Stimulated activated naive CD8-positive, alpha-beta T cell treated with anti-CD3 and anti-CD28 coated beads, Interleukin-15, amount 100 ng/mL, for 72 hours (primary cell): ENCODE measurements at regions not wholly inside any gene's neighbourhood (a gene's known extent, or its start where the extent isn't known, plus 50 kb on each side); places are given as distances from the start of the nearest gene placed in this dataset.

Experiments
- ATAC-seq: fragments of 150-1000 bp; cut with Tn5 transposase; 2 replicates; pipeline ENCODE4 v1.10.0; 2021; ENCODE audit warnings: mild to moderate bottlenecking, moderate library complexity
- DNase-seq, 2 donors: peaks; one replicate each; pipeline ENCODE4 v3.0.0; 2021 to 2022
- H3K27ac Mint-ChIP-seq, 2 donors: one replicate each; pipeline ENCODE4 v1.8.0; 2022; ENCODE audit warnings: mild to moderate bottlenecking in 2 of 2, mixed read lengths in 2 of 2, moderate library complexity in 2 of 2
- H3K27me3 Mint-ChIP-seq: one replicate; pipeline ENCODE4 v1.8.0; 2022; ENCODE audit warnings: mixed read lengths
- H3K4me1 Mint-ChIP-seq: one replicate; pipeline ENCODE4 v1.8.0; 2022; ENCODE audit warnings: mild to moderate bottlenecking, mixed read lengths
- H3K4me3 Mint-ChIP-seq, 2 donors: one replicate each; pipeline ENCODE4 v1.8.0; 2022; ENCODE audit warnings: mild to moderate bottlenecking in 2 of 2, mixed read lengths in 2 of 2, moderate library complexity in 1 of 2
- H3K9me3 Mint-ChIP-seq, 2 donors: one replicate each; pipeline ENCODE4 v1.8.0; 2022; ENCODE audit warnings: mixed read lengths in 2 of 2

GRCh38 chr1:94633051-94633450, 91.5 kb upstream of the F3 start:
- no peak for DNase-seq
- no peak for ATAC-seq
- no peaks in the 10 kb centered on the region for H3K9me3 Mint-ChIP-seq
- no peak overlapping the region for H3K4me3 Mint-ChIP-seq
- H3K4me1 Mint-ChIP-seq: no peaks in the 10 kb centered on the region
- no peak overlapping the region for H3K27ac Mint-ChIP-seq
- peaks cover 8% of the 10 kb centered on the region for H3K27me3 Mint-ChIP-seq

DNA sequence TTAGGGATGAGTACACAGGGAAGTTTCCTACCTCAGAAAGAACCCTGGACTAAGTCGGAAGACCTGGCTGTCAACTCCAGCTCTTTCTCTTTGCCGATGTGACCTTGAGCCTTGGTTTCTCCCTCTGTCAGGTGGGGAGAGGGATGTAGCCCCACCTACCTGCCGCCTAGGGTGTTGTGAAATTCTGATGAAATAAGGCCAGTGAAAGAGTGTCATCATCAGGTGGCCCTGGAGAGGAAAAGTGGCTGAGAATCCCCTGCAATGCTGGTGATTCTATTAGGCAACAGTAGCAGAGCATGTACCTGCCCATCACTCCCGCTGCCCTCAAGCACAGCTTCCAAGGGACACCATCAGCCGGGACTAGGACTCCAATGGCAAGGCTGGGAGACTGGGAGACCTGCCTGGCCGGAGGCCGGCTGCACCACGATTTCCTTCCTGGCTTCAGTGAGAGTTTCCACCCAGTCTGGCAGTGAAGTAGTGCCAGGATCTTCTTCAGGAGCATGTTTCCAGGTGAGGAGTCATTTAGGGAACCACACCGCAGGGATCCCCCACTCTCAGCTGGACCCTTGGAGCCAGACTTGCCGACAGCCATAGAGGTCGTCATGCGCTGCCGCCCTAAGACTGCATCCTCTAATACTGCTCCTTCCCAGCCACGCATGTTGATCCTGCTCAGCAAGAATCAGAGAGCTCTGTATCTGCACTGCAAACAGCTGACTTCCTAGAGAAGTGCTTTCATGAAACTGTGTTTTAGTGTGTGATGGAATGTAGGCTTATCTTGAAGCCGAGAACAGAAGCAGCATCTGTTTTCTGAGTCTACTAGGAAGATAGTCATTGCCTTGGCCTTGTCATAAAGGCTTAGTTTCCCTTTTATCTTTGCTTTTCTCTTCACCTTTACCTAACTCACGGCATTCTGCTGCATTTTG, 88.0 kb upstream of the F3 start:
- ATAC-seq: no peak
- DNase-seq: no peak
- no peak overlapping the region for H3K4me3 Mint-ChIP-seq
- no peaks in the 10 kb centered on the region for H3K4me1 Mint-ChIP-seq
- peaks cover 8% of the 10 kb centered on the region for H3K27me3 Mint-ChIP-seq
- no peak overlapping the region for H3K27ac Mint-ChIP-seq
- H3K9me3 Mint-ChIP-seq: no peaks in the 10 kb centered on the region

GRCh38 chr1:94628499-94628843, 86.9 kb upstream of the F3 start:
- no peak for DNase-seq
- Mint-ChIP-seq H3K9me3 (no peaks in the 10 kb centered on the region), H3K4me3 (no peak overlapping the region), H3K27ac (no peak overlapping the region), H3K4me1 (no peaks in the 10 kb centered on the region), H3K27me3 (peaks cover 8% of the 10 kb centered on the region)
- no peak for ATAC-seq

- DNase-seq: no peak
- Mint-ChIP-seq H3K4me3 (no peak overlapping the region), H3K9me3 (no peaks in the 10 kb centered on the region), H3K27ac (no peak overlapping the region), H3K4me1 (no peaks in the 10 kb centered on the region), H3K27me3 (peaks cover 3% of the 10 kb centered on the region)
- peak; percentile 29 for ATAC-seq
Measured at GRCh38 chr1:94627771-94628498, 86.4 kb upstream of the F3 start.

DNA sequence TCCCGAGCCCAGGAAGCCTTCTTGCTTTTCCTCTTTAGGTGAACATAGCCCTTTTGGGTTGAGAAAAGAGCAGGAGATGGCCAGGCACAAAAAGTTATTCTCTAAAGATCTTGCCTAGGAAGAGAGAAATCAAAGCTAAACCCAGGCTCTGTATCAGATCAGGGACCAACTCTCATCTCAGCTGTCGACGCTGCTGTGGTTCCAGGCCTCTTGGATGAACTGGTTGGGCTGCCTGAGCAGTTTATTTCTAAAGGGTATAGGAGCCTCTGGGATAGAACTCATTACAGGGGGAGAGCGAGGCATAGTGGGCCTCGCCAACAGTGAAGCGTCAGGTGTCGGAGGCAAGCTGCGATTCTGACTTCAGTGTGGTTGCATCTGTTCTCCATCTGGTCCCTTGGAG, 82.6 kb upstream of the F3 start:
- Mint-ChIP-seq H3K9me3 (peaks cover 0 to 4% of the 10 kb centered on the region in 2 donors), H3K4me1 (no peaks in the 10 kb centered on the region), H3K27ac (no peak overlapping the region), H3K27me3 (no peaks in the 10 kb centered on the region), H3K4me3 (no peak overlapping the region)
- ATAC-seq (no peak), DNase-seq (no peak)

- DNase-seq (no peak), ATAC-seq (no peak)
- Mint-ChIP-seq H3K4me3 (no peak overlapping the region), H3K27ac (no peak overlapping the region), H3K4me1 (no peaks in the 10 kb centered on the region), H3K27me3 (no peaks in the 10 kb centered on the region), H3K9me3 (peaks cover under 1 to 9% of the 10 kb centered on the region in 2 donors)
Measured at GRCh38 chr1:94623560-94624148, 82.1 kb upstream of the F3 start.

GRCh38 chr1:94622757-94623156, 81.2 kb upstream of the F3 start:
- H3K4me1 Mint-ChIP-seq: no peaks in the 10 kb centered on the region
- H3K9me3 Mint-ChIP-seq: peaks cover 8 to 18% of the 10 kb centered on the region in 2 donors
- DNase-seq: no peak
- no peak overlapping the region for H3K4me3 Mint-ChIP-seq
- no peak overlapping the region for H3K27ac Mint-ChIP-seq
- H3K27me3 Mint-ChIP-seq: peaks cover 8% of the 10 kb centered on the region
- ATAC-seq: no peak

DNA sequence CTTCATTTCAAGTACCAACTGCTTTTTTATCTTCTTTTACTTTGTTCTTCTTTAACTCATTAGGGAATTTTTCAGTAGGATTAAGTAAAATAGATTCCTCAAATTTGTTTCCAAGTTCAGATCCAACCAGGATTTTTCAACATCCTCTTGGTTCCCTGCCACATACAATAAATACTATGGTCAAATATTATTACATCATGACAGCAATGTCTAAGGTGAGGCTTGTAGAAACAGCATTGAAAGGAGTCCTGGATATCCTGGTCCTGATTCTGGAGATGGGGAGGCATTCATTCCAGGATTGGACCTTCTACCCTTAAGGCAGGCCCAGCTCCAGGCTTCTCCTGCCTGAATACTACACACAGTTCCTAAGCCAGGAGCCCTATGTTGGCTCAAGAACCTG, 80.2 kb upstream of the F3 start:
- DNase-seq (no peak), ATAC-seq (no peak)
- Mint-ChIP-seq H3K4me3 (no peak overlapping the region), H3K27me3 (peaks cover 8% of the 10 kb centered on the region), H3K9me3 (peaks cover 8 to 18% of the 10 kb centered on the region in 2 donors), H3K27ac (no peak overlapping the region), H3K4me1 (no peaks in the 10 kb centered on the region)

- H3K27ac Mint-ChIP-seq: no peak overlapping the region
- no peaks in the 10 kb centered on the region for H3K4me1 Mint-ChIP-seq
- no peak for ATAC-seq
- no peak for DNase-seq
- H3K4me3 Mint-ChIP-seq: no peak overlapping the region
- H3K27me3 Mint-ChIP-seq: peaks cover 12% of the 10 kb centered on the region
- H3K9me3 Mint-ChIP-seq: peaks cover 8 to 18% of the 10 kb centered on the region in 2 donors
Measured at GRCh38 chr1:94621395-94621794, 79.8 kb upstream of the F3 start.

DNA sequence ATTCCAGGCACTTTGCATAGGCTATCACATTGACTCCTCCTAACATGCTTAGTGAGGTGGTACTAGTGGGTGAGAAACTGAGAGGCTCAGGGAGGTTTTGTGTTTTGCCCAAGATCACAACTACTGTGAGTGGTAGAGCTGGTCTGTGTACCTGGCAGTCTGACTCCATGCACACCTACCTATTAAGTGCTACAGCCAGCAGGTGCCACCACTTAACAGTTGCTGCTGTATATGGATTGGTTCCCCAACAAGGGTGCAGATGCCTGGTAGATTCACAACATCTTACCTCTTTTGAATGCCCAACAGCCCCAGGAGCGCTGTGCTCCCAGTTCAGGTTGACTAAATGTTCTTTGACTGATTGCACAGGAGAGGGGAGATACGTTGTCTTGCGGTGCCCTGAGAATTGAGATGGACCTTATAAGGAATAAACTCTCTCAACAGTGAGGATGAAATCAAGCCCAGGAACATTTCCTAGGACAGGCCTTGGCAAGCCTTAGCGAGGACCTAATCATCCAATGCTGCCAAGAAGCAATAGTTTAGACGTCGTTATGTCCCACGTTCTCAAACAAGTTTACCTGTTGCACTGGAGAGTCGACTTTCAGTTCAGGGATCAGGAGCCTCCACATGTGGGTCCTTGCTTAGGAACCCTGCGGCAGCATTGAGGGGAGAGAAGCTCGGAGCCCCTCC, 78.9 kb upstream of the F3 start:
- ATAC-seq (no peak), DNase-seq (no peak)
- H3K27me3 Mint-ChIP-seq: peaks cover 19% of the 10 kb centered on the region
- H3K4me3 Mint-ChIP-seq: no peak overlapping the region
- H3K4me1 Mint-ChIP-seq: no peaks in the 10 kb centered on the region
- H3K27ac Mint-ChIP-seq: no peak overlapping the region
- peaks cover 8 to 18% of the 10 kb centered on the region in 2 donors for H3K9me3 Mint-ChIP-seq

- Mint-ChIP-seq H3K9me3 (peaks cover 8 to 18% of the 10 kb centered on the region in 2 donors), H3K4me1 (no peaks in the 10 kb centered on the region), H3K27me3 (peaks cover 23% of the 10 kb centered on the region), H3K4me3 (no peak overlapping the region), H3K27ac (no peak overlapping the region)
- DNase-seq: no peak
- no peak for ATAC-seq
Measured at GRCh38 chr1:94619731-94620130, 78.2 kb upstream of the F3 start.

- ATAC-seq: no peak
- Mint-ChIP-seq H3K27ac (no peak overlapping the region), H3K9me3 (peaks cover 8 to 18% of the 10 kb centered on the region in 2 donors), H3K4me1 (no peaks in the 10 kb centered on the region), H3K4me3 (no peak overlapping the region), H3K27me3 (peaks cover 26% of the 10 kb centered on the region)
- no peak for DNase-seq
Measured at GRCh38 chr1:94617957-94618739, 76.6 kb upstream of the F3 start.

DNA sequence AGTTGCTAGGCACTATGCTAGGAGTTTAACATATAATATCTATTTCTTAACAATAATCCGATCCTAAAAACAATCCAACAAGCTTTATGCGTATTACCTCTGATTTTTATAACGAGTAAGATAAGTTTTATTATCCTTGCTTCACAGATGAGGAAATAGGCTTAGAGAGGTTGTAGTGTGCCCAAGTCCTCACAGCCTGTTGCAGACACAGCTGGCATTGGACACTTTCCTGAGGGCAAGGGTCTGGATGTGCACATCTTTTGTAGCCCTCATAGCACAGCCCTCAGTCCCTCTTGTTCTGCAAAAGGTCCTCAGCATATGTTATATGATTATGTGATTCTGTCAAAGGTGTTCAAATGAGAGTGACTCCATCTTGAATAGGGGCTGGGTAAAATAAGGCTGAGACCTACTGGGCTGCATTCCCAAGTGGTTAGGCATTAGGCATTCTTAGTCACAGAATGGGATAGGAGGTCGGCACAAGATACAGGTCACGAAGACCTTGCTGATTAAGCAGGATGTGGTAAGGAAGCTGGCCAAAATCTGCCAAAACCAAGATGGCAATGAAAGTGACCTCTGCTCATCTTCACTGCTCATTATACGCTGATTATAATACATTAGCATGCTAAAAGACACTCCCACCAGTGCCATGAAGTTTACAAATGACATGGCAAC, 75.7 kb upstream of the F3 start:
- peaks cover 26% of the 10 kb centered on the region for H3K27me3 Mint-ChIP-seq
- ATAC-seq (no peak), DNase-seq (no peak)
- peaks cover 4% of the 10 kb centered on the region for H3K4me1 Mint-ChIP-seq
- H3K9me3 Mint-ChIP-seq: peaks cover 8 to 18% of the 10 kb centered on the region in 2 donors
- no peak overlapping the region for H3K27ac Mint-ChIP-seq
- H3K4me3 Mint-ChIP-seq: no peak overlapping the region

- Mint-ChIP-seq H3K4me1 (peaks cover 4% of the 10 kb centered on the region), H3K27ac (no peak overlapping the region), H3K4me3 (no peak overlapping the region), H3K27me3 (peaks cover 26% of the 10 kb centered on the region), H3K9me3 (peaks cover 8 to 18% of the 10 kb centered on the region in 2 donors)
- ATAC-seq (no peak), DNase-seq (no peak)
Measured at GRCh38 chr1:94616506-94616905, 74.9 kb upstream of the F3 start.
